ENCODE measurements at regions not wholly inside any gene's neighbourhood (a gene's known extent, or its start where the extent isn't known, plus 50 kb on each side); places are given as distances from the start of the nearest gene placed in this dataset.

DNA sequence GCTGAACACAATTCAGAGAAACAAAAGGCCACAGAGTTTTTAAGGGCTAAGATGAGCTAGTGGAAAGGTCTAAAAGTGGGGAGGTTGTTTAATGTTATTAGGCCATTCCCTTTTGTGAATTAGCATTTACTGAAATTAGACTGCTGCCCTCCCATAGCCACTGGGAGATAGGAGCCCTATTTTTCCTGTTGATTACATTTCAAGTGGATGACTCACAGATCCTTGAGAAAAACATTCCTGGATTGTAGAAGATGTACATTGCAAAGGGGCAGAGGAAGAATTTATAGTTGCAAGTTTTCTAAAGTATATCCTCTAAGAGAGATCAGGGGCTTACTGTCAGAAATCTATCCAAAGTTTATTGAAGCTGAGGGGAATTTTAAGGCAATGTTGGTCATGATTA lies 367.1 kb upstream of the IZUMO3 start:
- intact Hi-C loops (cut with DNase I), result no loop called here
- Histone ChIP-seq H3K9me3 (no peaks in the 10 kb centered on the region), H3K4me1 (ENCODE audit: insufficient read depth) (no peaks in the 10 kb centered on the region), H3K27ac (no peak overlapping the region), H3K36me3 (no peaks in the 10 kb centered on the region), H3K4me3 (no peak overlapping the region), H3K27me3 (no peaks in the 10 kb centered on the region)
- TF ChIP-seq POLR2A (IDR thresholded peaks at IDR 0.05), result no peak
- no peak for TF ChIP-seq CTCF (IDR thresholded peaks at IDR 0.05)
- no peak for TF ChIP-seq EP300 (IDR thresholded peaks at IDR 0.05)
- no peak for DNase-seq

GRCh38 chr9:24901319-24901718 lies 355.6 kb upstream of the IZUMO3 start:
- DNase-seq, result no peak
- Histone ChIP-seq H3K27me3 (no peaks in the 10 kb centered on the region), H3K36me3 (no peaks in the 10 kb centered on the region), H3K27ac (no peak overlapping the region), H3K9me3 (no peaks in the 10 kb centered on the region), H3K4me3 (no peak overlapping the region), H3K4me1 (ENCODE audit: insufficient read depth) (no peaks in the 10 kb centered on the region)
- intact Hi-C loops (cut with DNase I), result no loop called here
- TF ChIP-seq POLR2A (IDR thresholded peaks at IDR 0.05) (no peak), CTCF (IDR thresholded peaks at IDR 0.05) (no peak), EP300 (IDR thresholded peaks at IDR 0.05) (no peak)

GRCh38 chr9:24900179-24900578 lies 354.5 kb upstream of the IZUMO3 start:
- TF ChIP-seq POLR2A (IDR thresholded peaks at IDR 0.05) (no peak), CTCF (IDR thresholded peaks at IDR 0.05) (no peak), EP300 (IDR thresholded peaks at IDR 0.05) (no peak)
- H3K27ac ChIP-seq, result no peak overlapping the region
- no peaks in the 10 kb centered on the region for H3K4me1 ChIP-seq (ENCODE audit: insufficient read depth)
- no peaks in the 10 kb centered on the region for H3K9me3 ChIP-seq
- no peak overlapping the region for H3K4me3 ChIP-seq
- no peaks in the 10 kb centered on the region for H3K27me3 ChIP-seq
- DNase-seq, result no peak
- no peaks in the 10 kb centered on the region for H3K36me3 ChIP-seq
- intact Hi-C loops (cut with DNase I), result no loop called here

DNA sequence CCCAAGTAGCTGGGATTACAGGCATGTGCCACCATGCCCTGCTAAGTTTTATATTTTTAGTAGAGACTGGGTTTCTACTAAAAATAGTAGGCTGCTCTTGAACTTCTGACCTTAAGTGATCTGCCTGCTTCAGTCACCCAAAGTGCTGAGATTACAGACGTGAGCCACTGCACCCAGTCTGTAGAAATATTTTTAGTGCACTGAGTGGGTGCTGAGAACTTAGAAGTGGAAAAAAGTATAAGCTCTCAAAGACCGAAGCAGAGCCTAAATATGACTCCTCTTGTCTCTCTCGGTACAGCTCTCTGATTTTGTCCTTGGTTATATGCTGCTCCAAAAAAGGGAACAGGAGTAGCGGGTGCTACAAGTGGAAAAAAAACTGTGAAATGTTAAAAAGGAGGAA lies 353.8 kb upstream of the IZUMO3 start:
- H3K4me3 ChIP-seq, result no peak overlapping the region
- no peak overlapping the region for H3K27ac ChIP-seq
- intact Hi-C loops (cut with DNase I), result no loop called here
- WGBS, 3 donors, result 60 to 72% (median 62%) methylated on average over 4 of the region's 4 CpGs
- no peaks in the 10 kb centered on the region for H3K9me3 ChIP-seq
- TF ChIP-seq CTCF (IDR thresholded peaks at IDR 0.05), result no peak
- TF ChIP-seq POLR2A (IDR thresholded peaks at IDR 0.05), result no peak
- no peaks in the 10 kb centered on the region for H3K27me3 ChIP-seq
- no peaks in the 10 kb centered on the region for H3K4me1 ChIP-seq (ENCODE audit: insufficient read depth)
- H3K36me3 ChIP-seq, result no peaks in the 10 kb centered on the region
- DNase-seq, result no peak

GRCh38 chr9:24897826-24898225 lies 352.1 kb upstream of the IZUMO3 start:
- H3K27ac ChIP-seq, result no peak overlapping the region
- H3K4me1 ChIP-seq (ENCODE audit: insufficient read depth), result no peaks in the 10 kb centered on the region
- intact Hi-C loops (cut with DNase I), result no loop called here
- TF ChIP-seq POLR2A (IDR thresholded peaks at IDR 0.05) (no peak), CTCF (IDR thresholded peaks at IDR 0.05) (no peak), EP300 (IDR thresholded peaks at IDR 0.05) (no peak)
- no peak overlapping the region for H3K4me3 ChIP-seq
- 93 to 96% (median 95%) methylated on average over 15 of the region's 15 CpGs for WGBS, 3 donors
- no peaks in the 10 kb centered on the region for H3K9me3 ChIP-seq
- H3K36me3 ChIP-seq, result no peaks in the 10 kb centered on the region
- no peak for DNase-seq
- H3K27me3 ChIP-seq, result no peaks in the 10 kb centered on the region
